HCT116 (cell line): ENCODE measurements at regions not wholly inside any gene's neighbourhood (a gene's known extent, or its start where the extent isn't known, plus 50 kb on each side); places are given as distances from the start of the nearest gene placed in this dataset.

Experiments
- POLR2AphosphoS5 ChIP-seq: IDR thresholded peaks from 2 replicates; pipeline ENCODE4 v1.6.1; 2011; ENCODE audit warnings: mild to moderate bottlenecking, low read depth, low read length, moderate library complexity
- TF ChIP-seq, protein P1 (sequence below), 3 experiments: fragments of 200-600 bp in 1 of 3; sonication (generic) in 1 of 3; IDR thresholded peaks in 2 of 3; conservative IDR thresholded peaks in 1 of 3; 2 replicates each; pipeline ENCODE4 v1.5.1; 2012 to 2017; ENCODE audit warnings: low read depth in 2 of 3, low read length in 2 of 3, antibody characterized with exemption in 1 of 3, borderline replicate concordance in 1 of 3, control low read depth in 1 of 3, mild to moderate bottlenecking in 1 of 3, mixed read lengths in 1 of 3, mixed run types in 1 of 3, moderate library complexity in 1 of 3; ENCODE audit not compliant: insufficient read depth in 1 of 3
- TF ChIP-seq, protein P2 (sequence below): IDR thresholded peaks from 2 replicates; pipeline ENCODE4 v1.6.1; 2012; ENCODE audit warnings: low read depth
- TF ChIP-seq, protein P3 (sequence below): IDR thresholded peaks from 2 replicates; pipeline ENCODE4 v1.6.1; 2012

DNA sequence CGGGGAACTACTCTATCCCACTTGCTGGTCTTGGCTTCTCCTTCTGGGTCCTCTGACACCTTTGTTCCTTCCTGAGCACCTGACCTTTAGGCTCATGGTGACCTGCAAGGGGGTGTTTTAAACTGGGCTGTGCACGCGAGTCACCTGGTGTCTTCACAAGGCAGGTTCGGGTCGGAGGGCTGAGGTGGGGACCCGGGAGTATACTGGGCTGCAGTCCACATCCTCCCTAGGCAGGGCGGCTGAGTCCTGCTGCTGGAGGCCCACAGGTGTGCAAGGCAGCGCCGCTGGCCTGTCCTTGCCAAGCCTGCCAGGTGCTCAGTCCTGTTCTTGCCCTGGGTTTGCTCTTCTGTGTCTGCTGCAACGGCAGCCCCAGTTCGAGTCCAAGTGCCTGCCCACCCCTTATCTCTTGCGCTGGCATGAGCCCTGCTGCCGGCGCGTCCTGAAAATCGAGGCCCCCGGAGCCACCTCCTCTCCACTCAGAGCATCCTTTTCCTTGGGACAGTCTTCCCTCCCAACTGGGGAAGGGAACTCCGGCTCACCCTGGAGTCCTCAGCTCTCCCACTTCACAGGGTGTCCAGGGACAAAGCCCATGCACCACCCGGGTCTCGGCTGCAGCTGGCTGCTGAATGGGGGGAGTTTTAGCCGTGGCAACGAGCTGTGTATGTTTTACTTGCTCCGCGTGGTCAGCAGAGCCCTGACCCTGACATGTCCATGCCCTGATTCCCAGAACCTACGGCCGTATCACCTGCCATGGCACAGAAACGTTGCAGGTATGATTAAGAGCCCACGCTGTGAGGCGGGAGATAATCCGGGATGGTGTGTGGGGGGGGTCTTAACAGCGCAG is 193.5 kb downstream of the TEX29 start:
- TF ChIP-seq POLR2AphosphoS5: no peak
- TF ChIP-seq, protein P1, sequence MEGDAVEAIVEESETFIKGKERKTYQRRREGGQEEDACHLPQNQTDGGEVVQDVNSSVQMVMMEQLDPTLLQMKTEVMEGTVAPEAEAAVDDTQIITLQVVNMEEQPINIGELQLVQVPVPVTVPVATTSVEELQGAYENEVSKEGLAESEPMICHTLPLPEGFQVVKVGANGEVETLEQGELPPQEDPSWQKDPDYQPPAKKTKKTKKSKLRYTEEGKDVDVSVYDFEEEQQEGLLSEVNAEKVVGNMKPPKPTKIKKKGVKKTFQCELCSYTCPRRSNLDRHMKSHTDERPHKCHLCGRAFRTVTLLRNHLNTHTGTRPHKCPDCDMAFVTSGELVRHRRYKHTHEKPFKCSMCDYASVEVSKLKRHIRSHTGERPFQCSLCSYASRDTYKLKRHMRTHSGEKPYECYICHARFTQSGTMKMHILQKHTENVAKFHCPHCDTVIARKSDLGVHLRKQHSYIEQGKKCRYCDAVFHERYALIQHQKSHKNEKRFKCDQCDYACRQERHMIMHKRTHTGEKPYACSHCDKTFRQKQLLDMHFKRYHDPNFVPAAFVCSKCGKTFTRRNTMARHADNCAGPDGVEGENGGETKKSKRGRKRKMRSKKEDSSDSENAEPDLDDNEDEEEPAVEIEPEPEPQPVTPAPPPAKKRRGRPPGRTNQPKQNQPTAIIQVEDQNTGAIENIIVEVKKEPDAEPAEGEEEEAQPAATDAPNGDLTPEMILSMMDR (IDR thresholded peaks at IDR 0.05 in 2 of 3, conservative IDR thresholded peaks at IDR 0.05 in 1 of 3; ENCODE audit: borderline replicate concordance in 1 of 3, insufficient read depth in 1 of 3, low read depth in 2 of 3, low read length in 2 of 3): no peak
- TF ChIP-seq, protein P2, sequence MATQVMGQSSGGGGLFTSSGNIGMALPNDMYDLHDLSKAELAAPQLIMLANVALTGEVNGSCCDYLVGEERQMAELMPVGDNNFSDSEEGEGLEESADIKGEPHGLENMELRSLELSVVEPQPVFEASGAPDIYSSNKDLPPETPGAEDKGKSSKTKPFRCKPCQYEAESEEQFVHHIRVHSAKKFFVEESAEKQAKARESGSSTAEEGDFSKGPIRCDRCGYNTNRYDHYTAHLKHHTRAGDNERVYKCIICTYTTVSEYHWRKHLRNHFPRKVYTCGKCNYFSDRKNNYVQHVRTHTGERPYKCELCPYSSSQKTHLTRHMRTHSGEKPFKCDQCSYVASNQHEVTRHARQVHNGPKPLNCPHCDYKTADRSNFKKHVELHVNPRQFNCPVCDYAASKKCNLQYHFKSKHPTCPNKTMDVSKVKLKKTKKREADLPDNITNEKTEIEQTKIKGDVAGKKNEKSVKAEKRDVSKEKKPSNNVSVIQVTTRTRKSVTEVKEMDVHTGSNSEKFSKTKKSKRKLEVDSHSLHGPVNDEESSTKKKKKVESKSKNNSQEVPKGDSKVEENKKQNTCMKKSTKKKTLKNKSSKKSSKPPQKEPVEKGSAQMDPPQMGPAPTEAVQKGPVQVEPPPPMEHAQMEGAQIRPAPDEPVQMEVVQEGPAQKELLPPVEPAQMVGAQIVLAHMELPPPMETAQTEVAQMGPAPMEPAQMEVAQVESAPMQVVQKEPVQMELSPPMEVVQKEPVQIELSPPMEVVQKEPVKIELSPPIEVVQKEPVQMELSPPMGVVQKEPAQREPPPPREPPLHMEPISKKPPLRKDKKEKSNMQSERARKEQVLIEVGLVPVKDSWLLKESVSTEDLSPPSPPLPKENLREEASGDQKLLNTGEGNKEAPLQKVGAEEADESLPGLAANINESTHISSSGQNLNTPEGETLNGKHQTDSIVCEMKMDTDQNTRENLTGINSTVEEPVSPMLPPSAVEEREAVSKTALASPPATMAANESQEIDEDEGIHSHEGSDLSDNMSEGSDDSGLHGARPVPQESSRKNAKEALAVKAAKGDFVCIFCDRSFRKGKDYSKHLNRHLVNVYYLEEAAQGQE: no peak
- TF ChIP-seq, protein P3, sequence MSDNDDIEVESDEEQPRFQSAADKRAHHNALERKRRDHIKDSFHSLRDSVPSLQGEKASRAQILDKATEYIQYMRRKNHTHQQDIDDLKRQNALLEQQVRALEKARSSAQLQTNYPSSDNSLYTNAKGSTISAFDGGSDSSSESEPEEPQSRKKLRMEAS: no peak
